GM03348 (cell line): ENCODE measurements at regions not wholly inside any gene's neighbourhood (a gene's known extent, or its start where the extent isn't known, plus 50 kb on each side); places are given as distances from the start of the nearest gene placed in this dataset.
"Not testable (repeated sequence)": the region's sequence is repeated elsewhere in the genome, so short reads cannot be mapped to it uniquely, and the experiment has no call there.

Experiments
- DNase-seq: peaks from one replicate; pipeline ENCODE4 v3.0.0; 2012; ENCODE audit warnings: low spot score

- no peak for DNase-seq
Measured at GRCh38 chr3:82509106-82509842, 747.8 kb upstream of the GBE1 start.

- no peak for DNase-seq
Measured at GRCh38 chr3:82506204-82506603, 744.8 kb upstream of the GBE1 start.

DNA sequence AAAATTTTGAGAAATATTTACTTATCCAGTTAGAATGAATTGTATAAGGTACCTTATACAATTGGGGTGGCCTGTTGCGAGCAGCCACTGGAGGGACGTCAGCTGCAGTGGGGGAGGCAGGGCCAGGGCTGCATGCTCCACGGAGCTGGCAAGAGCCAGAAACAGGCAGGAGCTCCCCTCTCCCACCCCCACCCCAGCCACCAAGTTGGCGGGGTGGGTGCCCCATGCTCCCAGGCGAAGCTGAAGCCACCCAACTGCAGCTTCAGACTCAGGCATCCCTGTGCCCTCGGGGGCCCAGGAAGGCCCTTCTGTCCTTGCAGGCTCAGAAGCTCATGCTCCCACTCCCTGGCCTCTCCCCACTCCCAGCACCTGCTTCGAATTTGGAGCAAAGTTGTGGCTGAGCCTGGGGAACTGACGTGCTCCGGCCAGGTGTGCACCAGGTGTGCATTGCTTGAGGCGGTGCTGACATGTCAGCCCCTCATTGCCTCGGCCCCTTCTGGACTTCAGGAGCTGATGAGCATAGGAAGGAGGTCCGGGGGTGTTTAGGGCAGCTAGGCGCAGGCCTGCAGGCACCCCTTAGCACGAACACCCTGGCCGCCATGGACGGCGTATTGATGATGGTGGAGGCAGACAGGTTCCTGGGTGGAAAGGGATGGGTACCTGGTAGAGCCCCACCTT is 743.8 kb upstream of the GBE1 start:
- DNase-seq = no peak

DNA sequence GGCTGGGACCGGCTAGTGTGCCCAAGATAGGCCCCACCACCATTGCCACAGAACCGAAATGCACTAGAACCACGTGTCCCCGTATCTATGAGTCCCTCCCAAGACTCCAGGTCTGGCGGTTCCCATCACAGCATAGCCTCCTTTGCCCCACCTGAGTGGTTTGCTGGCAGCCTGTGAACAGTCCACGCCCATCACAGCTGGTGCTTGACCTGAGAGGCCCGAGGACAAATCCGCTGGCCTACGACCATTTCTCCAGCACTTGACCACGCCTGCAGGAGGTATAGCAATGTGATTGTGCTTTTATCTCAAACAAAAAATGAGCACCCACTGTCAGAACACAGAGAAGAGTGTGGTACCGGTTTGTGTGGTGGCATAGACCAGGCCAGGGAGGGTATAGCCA is 736.7 kb upstream of the GBE1 start:
- no peak for DNase-seq

DNA sequence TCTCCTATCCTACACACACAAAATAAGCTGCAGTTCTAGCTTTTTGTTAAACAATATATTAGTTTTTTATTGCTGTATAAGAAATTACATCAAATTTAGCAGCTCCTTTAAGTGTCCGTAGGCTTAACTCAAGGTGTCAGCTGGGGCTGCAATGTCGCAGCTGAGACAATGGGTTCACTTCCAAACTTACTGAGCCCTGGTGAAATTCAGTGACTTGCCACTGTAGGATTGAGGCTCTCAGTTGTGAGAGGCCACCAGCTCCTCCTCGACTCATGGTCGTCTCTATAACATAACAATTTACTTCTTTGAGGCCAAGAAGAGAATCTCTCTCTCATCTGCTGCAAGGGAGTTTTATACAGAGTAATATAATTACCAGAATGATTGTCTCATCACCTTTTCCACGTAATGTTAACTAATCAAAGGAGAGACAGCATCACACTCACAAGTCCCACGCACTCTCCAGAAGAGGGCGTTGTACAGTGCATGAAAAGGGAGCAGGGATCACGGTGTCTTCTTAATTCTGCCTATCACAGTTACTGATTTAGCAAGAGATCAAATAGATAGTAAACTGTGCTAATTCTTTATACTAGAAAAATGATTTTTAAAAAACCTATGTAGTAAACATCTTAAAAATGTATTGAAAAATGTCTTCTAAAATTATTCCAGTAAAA is 735.6 kb upstream of the GBE1 start:
- DNase-seq = no peak

GRCh38 chr3:82495655-82496054 is 734.2 kb upstream of the GBE1 start:
- no peak for DNase-seq

DNA sequence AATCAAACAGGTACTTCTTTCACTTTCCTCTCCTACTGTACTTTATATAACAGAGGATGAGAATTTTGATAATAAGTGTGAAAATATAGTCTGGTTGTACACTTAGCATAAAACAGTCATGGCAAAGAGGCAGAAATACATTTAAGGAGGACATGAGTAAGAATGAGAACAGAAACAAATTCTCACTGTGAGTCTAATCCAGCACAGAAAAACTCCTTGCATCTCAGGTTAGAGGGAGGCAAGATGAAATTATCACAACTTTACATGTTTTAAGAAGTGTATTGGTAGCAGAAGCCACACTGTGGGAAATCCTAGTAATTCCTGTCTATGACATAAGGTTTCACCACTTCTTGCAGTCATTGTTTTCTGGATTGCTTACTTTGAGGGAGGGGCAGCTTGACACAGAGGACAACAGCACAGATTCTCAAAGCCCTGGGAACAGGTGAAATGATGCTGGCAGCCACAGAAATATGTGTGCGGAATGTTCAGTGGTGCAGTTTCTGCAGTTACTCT is 733.6 kb upstream of the GBE1 start:
- no peak for DNase-seq

- DNase-seq = no peak
Measured at GRCh38 chr3:82493858-82494257, 732.4 kb upstream of the GBE1 start.

DNA sequence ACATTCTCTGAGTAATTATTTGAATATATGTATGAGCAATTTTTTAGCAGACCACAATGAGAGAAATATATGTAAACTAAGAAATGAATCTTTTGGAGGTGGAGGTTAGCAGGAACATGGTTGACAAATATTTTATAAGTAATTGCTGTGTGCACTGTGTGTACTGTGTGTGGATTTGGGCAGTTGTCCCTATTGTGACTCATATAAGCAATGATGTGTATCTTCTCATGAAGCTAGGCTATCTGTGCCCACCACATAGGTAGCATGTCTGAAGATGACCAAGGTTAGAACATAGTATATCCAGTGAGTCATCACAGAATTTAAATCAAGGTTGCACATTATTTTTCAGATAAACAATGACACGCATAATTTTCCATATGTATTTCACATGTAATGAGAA is 713.9 kb upstream of the GBE1 start:
- no peak for DNase-seq

DNA sequence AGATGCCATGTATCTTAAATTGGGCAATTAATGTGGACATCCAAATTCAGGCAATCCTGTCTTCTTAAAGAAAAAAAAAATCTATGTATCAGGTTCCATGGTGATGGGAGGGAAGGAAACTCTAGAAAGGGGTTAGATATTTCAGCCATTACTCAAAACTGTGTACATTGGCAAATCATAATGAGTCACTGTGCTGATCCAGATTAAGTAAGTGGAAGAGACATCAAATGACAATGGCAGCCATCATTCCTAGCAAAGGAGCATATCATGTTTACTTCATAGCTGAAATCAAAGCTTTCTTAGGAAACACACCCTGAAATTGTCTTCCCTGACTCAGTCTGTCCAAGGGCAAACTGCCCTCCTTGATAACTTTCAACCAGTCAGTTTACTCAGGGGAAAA is 713.3 kb upstream of the GBE1 start:
- DNase-seq = no peak

DNA sequence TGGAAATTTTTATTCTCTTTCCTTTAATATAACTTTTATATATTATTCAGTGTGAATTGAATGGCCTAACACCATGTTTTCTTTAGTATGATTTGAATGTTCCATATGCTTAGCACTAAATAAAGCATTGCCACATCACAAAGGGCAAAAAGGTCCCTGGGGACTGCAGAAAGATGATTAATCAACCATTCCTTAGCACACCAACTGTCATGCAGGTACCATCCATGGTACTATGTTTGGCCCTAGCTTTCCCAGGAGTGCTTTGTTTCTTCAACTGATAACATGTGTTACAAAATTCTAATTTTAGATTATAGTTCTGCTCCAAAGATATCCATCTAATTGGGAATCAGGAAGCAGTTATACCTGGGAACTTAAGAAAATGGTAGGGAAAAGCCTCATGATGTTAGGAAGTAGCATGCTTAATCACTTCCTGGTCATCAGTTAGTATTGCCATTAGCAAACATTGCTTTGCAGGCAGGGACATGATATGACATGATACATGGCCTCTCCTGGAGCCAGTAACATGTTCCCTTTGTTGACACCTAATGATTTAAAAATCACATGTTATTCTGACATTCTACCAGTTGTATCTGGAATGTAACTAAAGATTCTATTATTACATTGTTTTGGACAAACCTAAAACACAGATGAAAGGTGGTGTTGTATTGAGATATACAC is 712.6 kb upstream of the GBE1 start:
- no peak for DNase-seq

DNA sequence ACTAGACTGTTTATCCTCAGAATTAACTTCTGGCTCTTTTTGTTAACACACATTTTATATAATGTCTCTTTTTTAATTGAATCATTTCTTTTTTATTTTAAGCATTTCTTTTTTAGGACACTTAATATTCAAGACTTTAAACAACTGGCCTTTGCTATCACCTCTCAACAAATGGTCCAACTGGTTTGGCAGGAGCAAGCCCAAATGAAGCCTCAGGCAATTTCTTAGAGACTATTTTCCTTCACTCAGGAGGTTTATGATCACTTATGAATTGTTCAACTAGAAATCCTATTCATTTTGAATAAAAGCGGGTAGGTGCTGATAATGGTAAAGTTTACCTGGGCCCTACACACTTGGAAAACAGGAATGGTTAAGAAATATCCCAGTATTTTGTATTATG is 705.6 kb upstream of the GBE1 start:
- no peak for DNase-seq

- no peak for DNase-seq
Measured at GRCh38 chr3:82462977-82463376, 701.5 kb upstream of the GBE1 start.

- DNase-seq = no peak
Measured at GRCh38 chr3:82461049-82461889, 699.8 kb upstream of the GBE1 start.

DNA sequence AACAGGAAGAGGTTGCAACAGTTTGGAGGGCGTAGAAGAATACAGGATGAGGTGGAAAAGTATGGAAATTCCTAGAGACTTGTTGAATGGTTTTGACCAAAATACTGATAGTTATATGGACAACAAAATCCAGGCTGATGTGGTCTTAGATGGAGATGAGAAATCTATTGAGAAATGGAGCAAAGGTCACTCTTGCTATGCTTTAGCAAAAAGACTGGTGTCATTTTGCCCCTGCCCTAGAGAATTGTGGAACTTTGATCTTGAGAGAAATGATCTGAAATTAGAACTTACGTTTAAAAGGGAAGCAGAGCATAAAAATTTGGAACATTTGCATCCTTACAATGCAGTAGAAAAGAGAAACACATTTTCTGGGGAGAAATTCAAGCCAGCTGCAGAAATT is 686.9 kb upstream of the GBE1 start:
- no peak for DNase-seq

- DNase-seq = not testable (repeated sequence)
Measured at GRCh38 chr3:82428821-82429220, 667.4 kb upstream of the GBE1 start.

- DNase-seq = no peak
Measured at GRCh38 chr3:82424031-82424339, 662.5 kb upstream of the GBE1 start.

DNA sequence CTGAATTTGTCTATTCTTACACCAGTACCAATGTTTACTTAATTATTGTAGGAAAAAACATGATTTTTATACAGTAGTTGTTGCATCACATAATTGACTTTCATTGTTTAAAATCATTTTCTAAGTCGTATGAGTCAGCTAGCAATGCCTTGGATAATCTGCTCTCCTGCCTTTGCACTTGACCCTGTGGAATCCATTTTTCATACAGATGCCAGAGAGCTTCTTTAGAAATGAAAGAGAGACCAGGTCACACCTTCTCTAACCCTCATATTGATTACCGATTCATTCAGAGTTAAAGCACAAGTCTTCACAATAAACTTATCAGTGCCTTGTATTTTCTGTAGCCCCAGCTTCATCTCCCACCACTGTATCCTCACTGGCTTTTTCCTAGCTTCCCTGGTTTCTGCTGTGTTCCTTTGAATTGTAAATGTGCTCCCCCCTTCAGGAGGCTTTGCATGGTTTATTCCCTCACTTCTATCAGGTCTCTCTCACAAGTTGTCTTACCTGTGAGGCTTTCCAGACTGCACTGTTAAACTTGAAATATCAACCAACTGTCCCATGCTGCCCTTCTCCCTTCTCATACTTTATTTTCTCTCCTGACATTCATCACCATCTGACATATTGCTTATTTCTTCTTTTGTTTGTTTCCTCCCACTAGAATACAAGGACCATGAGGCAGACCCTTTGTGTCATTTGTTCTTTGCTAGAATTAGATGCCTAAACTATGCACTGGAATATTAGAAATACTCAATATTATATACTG is 662.0 kb upstream of the GBE1 start:
- no peak for DNase-seq

GRCh38 chr3:82416830-82417229 is 655.4 kb upstream of the GBE1 start:
- DNase-seq = no peak

DNA sequence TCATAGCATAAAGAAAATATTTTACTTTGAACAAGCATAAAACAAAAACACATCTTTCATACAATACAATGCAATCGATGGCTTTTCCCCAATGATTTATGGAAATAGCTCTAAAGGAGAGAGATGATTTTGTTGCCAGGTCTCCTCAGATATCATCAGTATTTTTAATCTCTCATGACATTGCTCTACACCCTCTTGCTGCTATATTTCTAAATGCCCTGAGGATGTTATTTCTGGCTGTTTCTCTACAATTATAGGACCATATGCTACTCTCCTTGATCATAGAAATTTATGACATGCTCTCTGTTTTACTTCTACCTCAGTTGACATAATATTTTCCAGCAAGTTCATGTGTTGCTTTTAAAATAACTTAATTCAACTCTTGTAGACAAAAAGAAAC is 654.9 kb upstream of the GBE1 start:
- DNase-seq = no peak

- no peak for DNase-seq
Measured at GRCh38 chr3:82413171-82413570, 651.7 kb upstream of the GBE1 start.
